Uterus (tissue), 3 donors: ENCODE measurements at regions not wholly inside any gene's neighbourhood (a gene's known extent, or its start where the extent isn't known, plus 50 kb on each side); places are given as distances from the start of the nearest gene placed in this dataset.

Experiments used
- DNase-seq, 2 donors: peaks; one replicate each; pipeline ENCODE4 v3.0.0-alpha.2; 2019 to 2020
- H3K27ac ChIP-seq, 2 donors: fragments of 200-600 bp; sonication (generic); 1 replicate in 1 of 2; 2 replicates in 1 of 2; pipeline ENCODE4 v1.5.1; 2016 to 2018
- H3K27me3 ChIP-seq, 2 donors: fragments of 200-600 bp; sonication (generic); one replicate each; pipeline ENCODE4 v1.5.1; 2018 to 2019; ENCODE audit warnings: control low read depth in 1 of 2
- H3K36me3 ChIP-seq, 2 donors: fragments of 200-600 bp; sonication (generic); one replicate each; pipeline ENCODE4 v1.5.1; 2019; ENCODE audit warnings: control low read depth in 1 of 2
- H3K4me1 ChIP-seq, 2 donors: fragments of 200-600 bp; sonication (generic); one replicate each; pipeline ENCODE4 v1.5.1; 2018 to 2019; ENCODE audit warnings: control low read depth in 1 of 2
- H3K4me3 ChIP-seq, 2 donors: fragments of 200-600 bp; sonication (generic); 1 replicate in 1 of 2; 2 replicates in 1 of 2; pipeline ENCODE4 v1.5.1; 2018 to 2019; ENCODE audit warnings: mild to moderate bottlenecking in 1 of 2
- H3K9me3 ChIP-seq, 2 donors: fragments of 200-600 bp; sonication (generic); one replicate each; pipeline ENCODE4 v1.5.1; 2019; ENCODE audit warnings: control low read depth in 1 of 2
- POLR2A ChIP-seq, 2 donors: fragments of 450-650 bp; IDR thresholded peaks; one replicate each; pipeline ENCODE4 v1.6.1; 2016; ENCODE audit warnings: antibody characterized with exemption in 2 of 2, mild to moderate bottlenecking in 1 of 2, moderate library complexity in 1 of 2
- intact Hi-C: fragments of 100-400 bp; cut with DNase I; formaldehyde crosslinking; loops from one replicate; pipeline ENCODE4 v1.15.1; 2023; ENCODE audit warnings: low total_unique reads
- TF ChIP-seq, protein P1 (sequence below), 4 experiments: fragments of 200-600 bp in 2 of 4; fragments of 450-650 bp in 2 of 4; sonication (generic) in 2 of 4; IDR thresholded peaks; one replicate each; pipeline ENCODE4 v1.5.1; 2016 to 2019; ENCODE audit warnings: antibody characterized with exemption in 4 of 4, mild to moderate bottlenecking in 2 of 4, moderate library complexity in 1 of 4
- donor health status: DM: yes; HTN: yes; CAD: no.

DNA sequence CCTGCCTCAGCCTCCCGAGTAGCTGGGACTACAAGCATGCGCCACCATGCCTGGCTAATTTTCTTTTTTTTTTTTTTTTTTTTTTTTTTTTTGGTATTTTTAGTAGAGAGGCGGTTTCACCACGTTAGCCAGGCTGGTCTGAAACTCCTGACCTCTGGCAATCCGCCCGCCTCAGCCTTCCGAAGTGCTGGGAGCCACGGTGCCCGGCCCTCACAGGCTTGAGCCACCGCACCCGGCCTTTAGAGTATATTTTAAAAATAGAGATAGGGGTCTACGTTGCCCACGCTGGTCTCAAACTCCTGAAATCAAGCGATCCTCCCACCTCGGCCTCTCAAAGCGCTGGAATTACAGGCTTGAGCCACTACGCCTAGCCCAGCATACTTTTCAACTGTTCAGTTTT is 93.4 kb upstream of the CHD2 start:
- no peaks in the 10 kb centered on the region for H3K36me3 ChIP-seq
- peak in 1 of 2 donors; percentile 46 for DNase-seq
- H3K27me3 ChIP-seq = no peaks in the 10 kb centered on the region
- H3K9me3 ChIP-seq = no peaks in the 10 kb centered on the region
- H3K4me1 ChIP-seq = no peaks in the 10 kb centered on the region
- intact Hi-C loops = loop anchor here (5.0 kb wide), 2 partner anchors 96 to 111 kb away; partner anchors contain the start of gene CHD2
- TF ChIP-seq, protein P1, sequence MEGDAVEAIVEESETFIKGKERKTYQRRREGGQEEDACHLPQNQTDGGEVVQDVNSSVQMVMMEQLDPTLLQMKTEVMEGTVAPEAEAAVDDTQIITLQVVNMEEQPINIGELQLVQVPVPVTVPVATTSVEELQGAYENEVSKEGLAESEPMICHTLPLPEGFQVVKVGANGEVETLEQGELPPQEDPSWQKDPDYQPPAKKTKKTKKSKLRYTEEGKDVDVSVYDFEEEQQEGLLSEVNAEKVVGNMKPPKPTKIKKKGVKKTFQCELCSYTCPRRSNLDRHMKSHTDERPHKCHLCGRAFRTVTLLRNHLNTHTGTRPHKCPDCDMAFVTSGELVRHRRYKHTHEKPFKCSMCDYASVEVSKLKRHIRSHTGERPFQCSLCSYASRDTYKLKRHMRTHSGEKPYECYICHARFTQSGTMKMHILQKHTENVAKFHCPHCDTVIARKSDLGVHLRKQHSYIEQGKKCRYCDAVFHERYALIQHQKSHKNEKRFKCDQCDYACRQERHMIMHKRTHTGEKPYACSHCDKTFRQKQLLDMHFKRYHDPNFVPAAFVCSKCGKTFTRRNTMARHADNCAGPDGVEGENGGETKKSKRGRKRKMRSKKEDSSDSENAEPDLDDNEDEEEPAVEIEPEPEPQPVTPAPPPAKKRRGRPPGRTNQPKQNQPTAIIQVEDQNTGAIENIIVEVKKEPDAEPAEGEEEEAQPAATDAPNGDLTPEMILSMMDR (IDR thresholded peaks at IDR 0.05) = no peak
- no peak for TF ChIP-seq POLR2A (IDR thresholded peaks at IDR 0.05)
- peak overlapping the region; percentile 45 to 88 for H3K27ac ChIP-seq
- H3K4me3 ChIP-seq = no peak overlapping the region

DNA sequence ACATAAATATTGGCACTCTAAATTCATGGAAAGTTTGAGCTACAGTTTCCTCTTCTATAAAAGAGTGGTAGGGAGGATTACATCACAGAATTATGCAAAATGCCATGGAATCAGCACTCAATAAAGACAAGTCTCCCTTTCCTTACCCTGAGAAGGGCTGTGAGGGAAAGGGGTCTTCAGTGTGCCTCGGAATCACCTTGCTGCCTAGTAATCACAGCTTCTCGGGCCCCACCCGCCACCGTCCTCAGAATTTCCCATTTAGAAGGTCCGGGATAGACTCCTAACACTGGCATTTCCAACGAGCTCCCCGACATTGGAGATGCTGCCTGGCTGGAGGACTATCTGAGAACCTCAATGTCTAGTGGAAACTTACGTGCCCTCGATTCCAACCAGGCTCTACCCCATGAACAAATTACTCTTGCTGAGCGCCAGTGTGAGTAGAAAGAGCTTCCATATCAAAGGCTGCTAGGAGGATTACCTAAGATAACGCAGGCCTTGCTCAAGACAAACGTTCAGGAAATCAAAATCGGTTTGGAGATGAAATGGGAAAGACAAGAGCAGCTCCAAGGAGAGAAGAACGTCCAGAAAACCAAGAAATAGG is 92.1 kb upstream of the CHD2 start:
- Histone ChIP-seq H3K27me3 (no peaks in the 10 kb centered on the region), H3K4me3 (peak overlapping the region; percentile 42 to 65), H3K4me1 (no peaks in the 10 kb centered on the region), H3K27ac (peak overlapping the region; percentile 88 to 99), H3K36me3 (no peaks in the 10 kb centered on the region), H3K9me3 (no peaks in the 10 kb centered on the region)
- peak in 1 of 2 donors; percentile 29 for DNase-seq
- TF ChIP-seq, protein P1 (IDR thresholded peaks at IDR 0.05) = no peak
- TF ChIP-seq POLR2A (IDR thresholded peaks at IDR 0.05) = no peak
- intact Hi-C loops = loop anchor here (5.0 kb wide), 2 partner anchors 94 to 109 kb away; partner anchors contain the start of gene CHD2

DNA sequence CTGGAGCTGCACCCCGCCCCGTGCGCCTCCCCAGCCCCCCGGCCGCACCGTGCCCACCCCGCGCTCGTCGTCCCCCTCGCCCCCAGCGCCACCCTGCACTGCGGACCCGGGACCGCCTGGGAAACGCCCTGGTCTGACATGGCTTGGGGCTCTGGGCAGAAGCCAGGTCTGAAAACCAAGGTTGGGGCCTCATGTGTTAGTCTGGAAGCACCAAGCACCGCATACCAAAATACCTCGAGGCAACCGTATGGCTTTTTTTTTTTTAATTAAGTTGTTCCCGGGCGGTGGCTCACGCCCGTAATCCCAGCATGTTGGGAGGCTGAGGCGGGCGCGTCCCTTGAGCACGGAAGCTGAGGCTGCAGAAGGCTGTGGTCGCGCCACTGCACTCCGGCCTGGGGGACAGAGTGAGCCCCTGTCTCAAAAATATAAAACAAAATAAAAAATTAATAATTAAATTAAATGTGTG is 91.5 kb upstream of the CHD2 start:
- peak; percentile 57 to 63 for DNase-seq
- H3K36me3 ChIP-seq = no peaks in the 10 kb centered on the region
- H3K27ac ChIP-seq = peak overlapping the region; percentile 88 to 99
- intact Hi-C loops = loop anchor here (5.0 kb wide), 2 partner anchors 94 to 109 kb away; partner anchors contain the start of gene CHD2
- peak overlapping the region; percentile 42 to 65 for H3K4me3 ChIP-seq
- no peaks in the 10 kb centered on the region for H3K27me3 ChIP-seq
- no peak for TF ChIP-seq POLR2A (IDR thresholded peaks at IDR 0.05)
- TF ChIP-seq, protein P1 (IDR thresholded peaks at IDR 0.05) = no peak
- H3K9me3 ChIP-seq = no peaks in the 10 kb centered on the region
- no peaks in the 10 kb centered on the region for H3K4me1 ChIP-seq

DNA sequence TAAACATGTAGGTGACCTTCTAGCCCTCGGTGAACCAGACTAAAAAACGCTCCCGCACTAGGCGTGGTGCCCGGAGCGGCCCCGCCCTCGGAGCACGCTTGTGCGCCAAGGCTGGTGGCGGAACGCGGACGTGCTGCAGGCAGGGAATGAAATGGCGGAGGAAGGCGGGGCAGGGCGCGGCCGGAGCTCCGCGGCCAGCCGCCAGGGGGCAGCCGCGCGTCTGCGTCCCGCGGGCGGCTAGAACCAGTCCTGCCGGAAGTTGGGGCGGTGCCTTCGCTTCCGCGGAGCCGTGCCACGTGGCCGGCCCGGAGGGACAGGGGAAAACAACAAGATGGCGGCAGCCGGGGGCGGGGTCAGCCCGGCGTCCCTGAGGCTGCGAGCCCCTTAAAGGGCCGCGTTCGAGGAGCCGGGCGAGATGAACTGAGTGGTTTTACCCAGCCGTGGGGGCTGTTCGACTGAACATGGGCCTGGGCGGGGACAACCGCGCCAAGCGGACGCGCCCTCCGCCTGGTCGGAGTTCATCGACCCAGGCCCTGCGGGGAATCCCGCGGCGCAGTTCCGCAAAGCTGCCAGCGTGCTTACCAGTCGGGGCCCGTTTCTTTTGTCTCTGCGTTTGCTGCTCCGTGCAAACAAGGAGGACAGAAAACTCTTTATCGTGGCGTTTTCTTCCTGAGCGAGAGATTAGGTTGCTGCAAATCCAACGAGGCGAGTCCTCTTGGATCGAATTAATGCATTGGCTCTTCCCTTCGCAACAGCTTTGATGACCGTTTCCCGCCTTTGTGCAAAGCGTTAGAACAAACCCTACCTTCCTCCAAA is 90.9 kb upstream of the CHD2 start:
- peak; percentile 97 to 99 for DNase-seq
- Histone ChIP-seq H3K27me3 (no peaks in the 10 kb centered on the region), H3K4me1 (no peaks in the 10 kb centered on the region), H3K4me3 (peak overlapping the region; percentile 42 to 65), H3K36me3 (no peaks in the 10 kb centered on the region), H3K9me3 (no peaks in the 10 kb centered on the region), H3K27ac (peak overlapping the region; percentile 88 to 99)
- TF ChIP-seq, protein P1 (IDR thresholded peaks at IDR 0.05) = peak; percentile 86 to 100 (median 98)
- peak; percentile 84 to 85 for TF ChIP-seq POLR2A (IDR thresholded peaks at IDR 0.05)
- intact Hi-C loops = loop anchor here (5.0 kb wide), 2 partner anchors 93 to 108 kb away; partner anchors contain the start of gene CHD2
